ENCODE measurements at regions not wholly inside any gene's neighbourhood (a gene's known extent, or its start where the extent isn't known, plus 50 kb on each side); places are given as distances from the start of the nearest gene placed in this dataset.

DNA sequence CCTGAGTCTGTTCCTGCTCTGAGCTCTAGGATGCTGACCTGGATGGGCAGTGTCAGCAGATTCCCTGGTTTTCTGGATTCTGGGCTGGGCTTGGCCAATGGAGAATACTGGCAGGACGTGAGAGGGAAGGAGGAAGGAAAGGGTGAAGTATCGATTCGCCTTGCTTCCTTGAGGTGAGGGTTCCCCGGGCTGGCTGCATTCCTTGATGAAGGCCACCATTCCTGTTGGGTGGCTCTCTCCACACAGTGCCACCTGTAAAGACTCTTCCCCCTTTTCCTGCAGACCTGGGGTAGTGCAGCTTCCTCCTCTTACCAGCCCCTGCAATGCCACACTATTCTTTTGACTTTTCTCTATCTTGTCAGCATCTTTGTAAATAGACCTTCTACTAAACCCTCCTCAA, 58.1 kb upstream of the TANC2 start:
- no TSS peak for BruUV-seq (replicated peaks)
- TF ChIP-seq NFKB2 (CRISPR knock-in tag; IDR thresholded peaks at IDR 0.05; ENCODE audit: borderline replicate concordance), result no peak
- no peak for TF ChIP-seq ONECUT2 (CRISPR knock-in tag; IDR thresholded peaks at IDR 0.05)
- TF ChIP-seq, protein P1, sequence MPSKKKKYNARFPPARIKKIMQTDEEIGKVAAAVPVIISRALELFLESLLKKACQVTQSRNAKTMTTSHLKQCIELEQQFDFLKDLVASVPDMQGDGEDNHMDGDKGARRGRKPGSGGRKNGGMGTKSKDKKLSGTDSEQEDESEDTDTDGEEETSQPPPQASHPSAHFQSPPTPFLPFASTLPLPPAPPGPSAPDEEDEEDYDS (CRISPR knock-in tag; IDR thresholded peaks at IDR 0.05), result no peak
- no peak for TF ChIP-seq ZNF784 (CRISPR knock-in tag; IDR thresholded peaks at IDR 0.05; ENCODE audit: borderline replicate concordance)
- TF ChIP-seq, protein P2, sequence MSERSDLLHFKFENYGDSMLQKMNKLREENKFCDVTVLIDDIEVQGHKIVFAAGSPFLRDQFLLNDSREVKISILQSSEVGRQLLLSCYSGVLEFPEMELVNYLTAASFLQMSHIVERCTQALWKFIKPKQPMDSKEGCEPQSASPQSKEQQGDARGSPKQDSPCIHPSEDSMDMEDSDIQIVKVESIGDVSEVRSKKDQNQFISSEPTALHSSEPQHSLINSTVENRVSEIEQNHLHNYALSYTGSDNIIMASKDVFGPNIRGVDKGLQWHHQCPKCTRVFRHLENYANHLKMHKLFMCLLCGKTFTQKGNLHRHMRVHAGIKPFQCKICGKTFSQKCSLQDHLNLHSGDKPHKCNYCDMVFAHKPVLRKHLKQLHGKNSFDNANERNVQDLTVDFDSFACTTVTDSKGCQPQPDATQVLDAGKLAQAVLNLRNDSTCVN (CRISPR knock-in tag; IDR thresholded peaks at IDR 0.05; ENCODE audit: borderline replicate concordance), result no peak
- TF ChIP-seq ZFP36 (IDR thresholded peaks at IDR 0.05; ENCODE audit: borderline replicate concordance, low read depth, low read length, partially characterized antibody), result no peak
- intact Hi-C loops (cut with micrococcal nuclease; ENCODE audit: unreplicated experiment) (no loop called here), in situ Hi-C loops (cut with HindIII; ENCODE audit: extremely low pct_ligation_motif_present, low pct_unique_long_range_greater_than_20kb) (no loop called here)
- DNase-seq (ENCODE audit: low spot score) (no peak), ATAC-seq (no peak), FAIRE-seq (no peak)
- no peak overlapping the region for H3K4me2 ChIP-seq (ENCODE audit: low read depth, low read length)
- 0% methylated on average over 4 of the region's 4 CpGs for WGBS (ENCODE audit: low lambda C conversion rate)
- H3K79me2 ChIP-seq (ENCODE audit: insufficient read depth, low read length), result no peaks in the 10 kb centered on the region
- no peak overlapping the region for H2AFZ ChIP-seq (ENCODE audit: low read length)
- CTCF ChIA-PET (ENCODE audit: low intra/inter-chr PET ratio, low total read pairs), result no interaction called here
- no peak overlapping the region for H3K9ac ChIP-seq (ENCODE audit: insufficient read depth, low read depth, low read length)
- no peak overlapping the region for H3K4me3 ChIP-seq (replicated peaks in 1 of 3; ENCODE audit: insufficient read depth in 1 of 3, low read depth in 2 of 3, low read length in 3 of 3)
- H4K20me1 ChIP-seq (ENCODE audit: insufficient read depth, low read length), result no peaks in the 10 kb centered on the region
- POLR2A ChIA-PET, result no interaction called here
- H3K27ac ChIP-seq (ENCODE audit: extremely low read length, insufficient read depth, low read length), result no peak overlapping the region
- no peaks in the 10 kb centered on the region for H3K36me3 ChIP-seq (replicated peaks in 1 of 2; ENCODE audit: control insufficient read depth in 1 of 2, insufficient read depth in 2 of 2, low read length in 2 of 2)
- no peaks in the 10 kb centered on the region for H3K4me1 ChIP-seq (ENCODE audit: insufficient read depth, low read length)
- H3K27me3 ChIP-seq (ENCODE audit: control insufficient read depth in 1 of 2, insufficient read depth in 2 of 2, low read length in 2 of 2), result peaks cover 0 to 6% of the 10 kb centered on the region in 2 experiments; a peak in 2 of 5 replicates
- H3K9me3 ChIP-seq (ENCODE audit: low read length), result no peaks in the 10 kb centered on the region

GRCh38 chr17:62906881-62907280, 59.2 kb upstream of the TANC2 start:
- no peak overlapping the region for H3K4me3 ChIP-seq (replicated peaks in 1 of 3; ENCODE audit: insufficient read depth in 1 of 3, low read depth in 2 of 3, low read length in 3 of 3)
- in situ Hi-C loops (cut with HindIII; ENCODE audit: extremely low pct_ligation_motif_present, low pct_unique_long_range_greater_than_20kb) (no loop called here), intact Hi-C loops (cut with micrococcal nuclease; ENCODE audit: unreplicated experiment) (no loop called here)
- peaks cover 0 to 15% of the 10 kb centered on the region in 2 experiments; a peak in 3 of 5 replicates for H3K27me3 ChIP-seq (ENCODE audit: control insufficient read depth in 1 of 2, insufficient read depth in 2 of 2, low read length in 2 of 2)
- H2AFZ ChIP-seq (ENCODE audit: low read length), result no peak overlapping the region
- no peak overlapping the region for H3K4me2 ChIP-seq (ENCODE audit: low read depth, low read length)
- DNase-seq (ENCODE audit: low spot score), result no peak
- no peak overlapping the region for H3K27ac ChIP-seq (ENCODE audit: extremely low read length, insufficient read depth, low read length)
- no peak for FAIRE-seq
- ChIA-PET CTCF (ENCODE audit: low intra/inter-chr PET ratio, low total read pairs) (no interaction called here), POLR2A (no interaction called here)
- BruUV-seq (replicated peaks), result no TSS peak
- no peaks in the 10 kb centered on the region for H3K9me3 ChIP-seq (ENCODE audit: low read length)
- H4K20me1 ChIP-seq (ENCODE audit: insufficient read depth, low read length), result no peaks in the 10 kb centered on the region
- H3K79me2 ChIP-seq (ENCODE audit: insufficient read depth, low read length), result no peaks in the 10 kb centered on the region
- ATAC-seq, result no peak
- H3K4me1 ChIP-seq (ENCODE audit: insufficient read depth, low read length), result no peaks in the 10 kb centered on the region
- no peaks in the 10 kb centered on the region for H3K36me3 ChIP-seq (replicated peaks in 1 of 2; ENCODE audit: control insufficient read depth in 1 of 2, insufficient read depth in 2 of 2, low read length in 2 of 2)
- no peak overlapping the region for H3K9ac ChIP-seq (ENCODE audit: insufficient read depth, low read depth, low read length)
- TF ChIP-seq ZNF337 (CRISPR knock-in tag; IDR thresholded peaks at IDR 0.05; ENCODE audit: borderline replicate concordance, low read depth) (no peak), ZKSCAN8 (CRISPR knock-in tag; IDR thresholded peaks at IDR 0.05; ENCODE audit: borderline replicate concordance) (no peak), GATAD1 (CRISPR knock-in tag; IDR thresholded peaks at IDR 0.05) (no peak), ZNF33A (CRISPR knock-in tag; IDR thresholded peaks at IDR 0.05; ENCODE audit: borderline replicate concordance) (no peak), ZNF350 (CRISPR knock-in tag; IDR thresholded peaks at IDR 0.05; ENCODE audit: borderline replicate concordance, low read depth) (no peak), ZNF343 (CRISPR knock-in tag; IDR thresholded peaks at IDR 0.05) (no peak), MNT (IDR thresholded peaks at IDR 0.05) (no peak), ISX (CRISPR knock-in tag; conservative IDR thresholded peaks at IDR 0.05) (no peak), KDM3A (CRISPR knock-in tag; IDR thresholded peaks at IDR 0.05; ENCODE audit: low read depth) (no peak), ZSCAN29 (CRISPR knock-in tag; conservative IDR thresholded peaks at IDR 0.05) (no peak)
